NCI-H748 (cell line): ENCODE measurements at regions not wholly inside any gene's neighbourhood (a gene's known extent, or its start where the extent isn't known, plus 50 kb on each side); places are given as distances from the start of the nearest gene placed in this dataset.
"Not testable (repeated sequence)": the region's sequence is repeated elsewhere in the genome, so short reads cannot be mapped to it uniquely, and the experiment has no call there.

Experiments
- DNase-seq: peaks from one replicate; lab custom pipeline; 2025; ENCODE audit not compliant: unreplicated experiment; lab: John Stamatoyannopoulos, UW

DNA sequence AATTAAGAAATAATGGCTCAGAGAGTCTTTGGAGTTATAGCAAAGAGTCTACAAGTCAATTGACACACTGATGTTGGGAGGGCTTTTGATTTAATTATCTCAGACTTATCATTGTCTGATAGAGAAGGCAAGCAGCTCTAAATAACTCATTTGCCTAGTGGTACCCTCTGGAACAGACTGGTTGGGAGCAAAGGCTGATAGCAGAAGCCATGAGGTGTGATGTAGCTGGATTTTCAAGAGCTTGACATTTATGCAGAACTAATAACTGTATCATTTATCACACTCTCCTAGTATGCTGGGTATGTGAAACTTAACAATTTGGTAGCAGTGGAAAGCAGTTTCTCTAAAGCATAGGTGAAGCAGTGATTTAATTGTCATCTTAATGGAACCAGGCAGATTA, 380.6 kb downstream of the TENT5A start:
- DNase-seq: no peak

DNA sequence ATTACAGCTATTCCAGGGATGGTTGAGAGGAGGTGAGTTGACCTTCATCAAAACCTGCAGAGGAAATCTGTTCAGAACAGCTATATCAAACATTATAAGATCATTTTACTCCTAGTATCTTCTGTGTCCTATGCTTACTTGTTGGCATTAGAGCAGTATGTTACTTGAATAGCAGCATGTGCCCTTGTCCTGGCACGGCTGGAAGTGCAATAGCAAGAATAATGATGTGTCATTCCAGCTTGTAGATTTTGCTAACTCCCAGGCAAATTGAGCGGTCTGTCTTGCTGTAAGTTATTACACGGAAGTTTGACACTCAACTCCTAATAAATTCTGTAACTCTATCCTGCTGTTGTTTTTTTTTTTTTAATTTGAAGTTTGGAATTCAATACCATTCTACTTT, 385.5 kb downstream of the TENT5A start:
- no peak for DNase-seq

DNA sequence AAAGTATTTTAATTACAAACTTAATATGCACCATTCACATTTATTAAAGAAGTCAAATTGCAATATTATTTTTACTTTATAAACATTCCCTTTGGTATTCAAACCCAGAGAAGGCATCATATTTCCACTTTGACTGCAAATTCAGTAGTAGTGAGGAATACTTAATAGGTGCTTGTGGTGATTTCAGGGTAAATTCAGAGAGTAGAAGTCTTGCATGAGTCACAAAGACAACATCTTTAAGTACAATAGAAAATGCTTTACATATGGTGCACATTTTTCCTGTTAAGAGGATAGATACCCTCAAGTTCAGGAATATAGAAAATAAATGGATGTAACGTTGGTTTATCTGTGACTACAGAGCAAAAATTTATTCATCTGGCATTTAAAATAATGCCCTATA, 390.2 kb downstream of the TENT5A start:
- no peak for DNase-seq

DNA sequence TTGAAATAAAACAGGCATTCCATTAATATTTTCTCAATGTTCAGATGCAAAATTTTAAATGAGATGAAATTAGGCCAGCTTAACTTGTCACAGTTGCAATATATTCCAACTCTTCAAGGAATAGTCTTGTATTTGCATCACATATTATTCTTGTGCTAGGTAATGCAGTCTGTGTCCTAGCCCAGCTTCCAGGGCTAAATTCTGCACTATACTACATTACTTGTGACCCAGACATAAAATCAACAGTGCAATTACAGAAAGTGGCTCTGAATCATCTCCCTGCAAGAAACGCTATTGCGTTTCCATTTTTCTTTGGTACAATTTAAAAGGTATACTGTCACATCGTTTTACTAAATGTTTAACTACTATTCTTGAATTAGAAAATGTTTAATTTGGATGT, 399.2 kb downstream of the TENT5A start:
- no peak for DNase-seq

DNA sequence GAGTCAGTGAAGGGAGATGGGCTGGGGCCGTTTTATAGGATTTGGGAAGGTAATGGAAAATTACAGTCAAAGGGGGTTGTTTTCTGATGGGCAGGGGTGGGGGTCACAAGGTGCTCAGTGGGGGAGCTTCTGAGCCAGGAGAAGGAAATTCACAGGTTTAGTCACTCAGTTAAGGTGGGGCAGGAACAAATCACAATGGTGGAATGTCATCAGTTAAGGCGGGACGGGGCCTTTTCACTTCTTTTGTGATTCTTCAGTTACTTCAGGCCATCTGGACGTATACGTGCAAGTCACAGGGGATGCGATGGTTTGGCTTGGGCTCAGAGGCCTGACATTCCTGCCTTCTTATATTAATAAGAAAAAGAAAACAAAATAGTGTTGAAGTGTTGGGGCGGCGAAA, 408.5 kb downstream of the TENT5A start:
- DNase-seq: not testable (repeated sequence)

DNA sequence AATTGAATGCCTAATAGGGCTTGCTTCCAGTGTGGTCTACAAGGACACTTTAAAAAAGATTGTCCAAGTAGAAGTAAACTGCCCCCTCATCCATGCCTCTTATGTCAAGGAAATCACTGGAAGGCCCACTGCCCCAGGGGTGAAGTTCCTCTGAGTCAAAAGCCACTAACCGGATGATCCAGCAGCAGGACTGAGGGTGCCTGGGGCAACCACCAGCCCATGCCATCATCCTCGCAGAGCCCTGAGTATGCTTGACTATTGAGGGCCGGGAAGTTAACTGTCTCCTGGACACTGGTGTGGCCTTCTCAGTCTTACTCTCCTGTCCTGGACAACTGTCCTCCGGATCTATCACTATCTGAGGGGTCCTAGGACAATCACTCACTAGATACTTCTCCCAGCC, 411.5 kb downstream of the TENT5A start:
- no peak for DNase-seq

DNA sequence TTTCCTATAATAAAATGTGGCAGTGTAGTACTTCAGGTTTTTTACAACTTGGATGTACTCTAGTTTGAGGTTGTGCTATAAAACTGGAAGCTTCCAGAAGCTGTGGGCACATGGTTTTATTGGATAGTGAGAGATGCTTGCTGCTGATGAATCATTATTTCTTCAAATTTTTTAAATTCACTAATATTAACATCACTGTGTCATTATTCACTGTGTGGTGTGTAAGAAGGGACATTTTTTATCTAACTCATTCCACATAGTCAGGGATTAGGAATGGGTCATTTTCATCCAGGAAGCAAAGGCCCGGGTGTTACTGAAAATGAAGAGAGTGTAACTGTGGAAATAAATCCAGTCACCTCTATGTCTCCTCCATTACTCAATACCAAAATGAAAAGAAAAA, 421.0 kb downstream of the TENT5A start:
- no peak for DNase-seq

DNA sequence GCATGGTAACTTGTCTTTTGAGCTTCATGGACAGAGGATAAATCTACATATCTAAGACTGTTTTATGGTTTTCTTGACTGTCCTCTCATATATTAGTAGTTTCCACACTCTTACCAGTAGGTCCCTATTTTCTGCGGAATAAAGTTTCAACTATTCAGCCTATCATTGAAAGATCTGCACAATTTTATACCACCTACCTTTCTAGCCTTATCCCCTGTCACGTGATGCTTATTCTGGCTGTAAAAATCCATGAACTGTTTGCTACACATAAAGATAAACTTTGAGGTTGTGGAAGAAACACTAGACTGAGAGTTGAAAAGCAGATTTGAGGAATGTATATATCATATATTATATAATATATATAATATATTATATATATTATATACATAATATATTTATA, 423.8 kb downstream of the TENT5A start:
- no peak for DNase-seq

DNA sequence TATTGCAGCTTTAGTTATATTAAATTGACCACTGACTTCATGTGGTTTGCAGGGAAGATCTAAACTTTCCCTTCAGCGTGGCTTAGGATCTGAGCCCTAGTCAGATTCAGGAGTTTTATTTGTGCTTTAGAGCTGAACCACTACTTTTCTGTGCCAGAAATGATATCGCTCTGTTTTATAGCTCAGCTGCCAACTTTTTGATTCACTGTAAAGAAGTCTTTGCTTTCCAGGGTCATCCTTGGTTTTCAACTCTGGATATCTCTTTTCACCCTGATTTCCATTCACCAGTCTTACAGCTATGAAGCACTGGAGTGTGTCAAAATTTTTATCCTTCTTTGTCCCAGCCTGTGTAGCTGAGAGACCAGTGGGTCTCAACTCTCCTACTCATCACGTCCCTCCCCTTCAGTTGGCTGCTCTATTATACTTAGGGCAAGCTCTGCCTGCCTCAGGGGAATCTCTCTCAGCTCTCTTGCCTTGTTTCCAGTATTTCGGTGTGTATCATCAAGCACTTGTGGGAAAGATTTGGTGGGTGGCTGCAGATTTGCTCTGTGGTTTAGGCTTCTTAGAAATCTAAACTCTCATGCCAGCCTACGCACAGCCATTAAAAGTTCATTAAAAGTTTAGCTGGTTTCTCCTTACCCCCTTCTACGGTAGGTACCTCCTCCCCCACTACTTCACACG, 425.5 kb downstream of the TENT5A start:
- no peak for DNase-seq

DNA sequence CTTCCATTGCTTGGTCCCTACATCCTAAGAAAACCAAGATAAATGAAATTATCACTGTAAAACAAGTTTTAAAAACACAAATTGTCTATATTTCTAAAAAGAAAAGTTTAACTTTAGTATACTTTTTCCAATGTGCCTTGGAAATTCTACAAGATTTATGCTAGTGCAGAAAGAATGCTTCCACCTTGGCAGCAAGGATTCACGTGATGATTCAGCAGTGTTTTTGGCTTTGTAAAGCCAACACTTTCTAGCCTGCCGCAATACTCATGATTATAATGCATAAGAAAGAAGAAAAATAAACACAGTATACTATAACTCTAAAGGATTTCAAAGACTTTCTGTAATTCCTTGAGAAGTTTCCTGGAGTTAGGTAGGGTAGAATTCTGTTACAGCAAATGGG, 442.7 kb downstream of the TENT5A start:
- no peak for DNase-seq

DNA sequence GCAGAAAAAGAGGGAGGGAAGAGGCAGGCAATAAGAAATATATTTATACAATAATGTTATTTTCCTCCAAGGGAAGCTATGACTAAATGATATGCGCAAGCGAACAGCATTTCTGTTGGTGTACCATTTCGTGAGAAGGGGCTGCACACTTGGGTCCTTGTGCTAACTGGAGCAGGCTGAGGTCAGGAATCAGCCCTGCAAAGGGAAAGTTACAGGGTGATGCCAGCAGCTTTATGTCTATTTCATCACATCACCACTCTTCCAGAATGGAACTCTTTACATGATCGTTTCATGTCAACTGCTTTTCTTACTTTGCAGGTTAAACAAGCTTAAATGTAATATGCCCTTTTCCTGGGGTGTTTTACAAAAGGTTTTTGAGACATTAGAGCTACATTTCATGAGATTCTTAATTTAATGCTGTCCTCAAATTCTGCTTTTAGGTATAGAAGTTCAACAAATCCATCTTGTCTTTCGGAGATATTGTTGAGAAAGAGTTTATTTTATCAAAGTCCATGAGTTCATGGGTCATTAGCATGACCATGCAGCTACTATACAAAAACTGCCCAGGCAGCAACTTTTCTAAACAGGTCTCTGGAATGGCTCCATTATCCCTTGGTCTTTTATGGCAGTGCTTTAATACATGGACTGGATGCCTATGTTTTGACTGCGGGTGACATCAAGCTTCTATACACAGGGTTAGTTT, 443.8 kb downstream of the TENT5A start:
- no peak for DNase-seq

DNA sequence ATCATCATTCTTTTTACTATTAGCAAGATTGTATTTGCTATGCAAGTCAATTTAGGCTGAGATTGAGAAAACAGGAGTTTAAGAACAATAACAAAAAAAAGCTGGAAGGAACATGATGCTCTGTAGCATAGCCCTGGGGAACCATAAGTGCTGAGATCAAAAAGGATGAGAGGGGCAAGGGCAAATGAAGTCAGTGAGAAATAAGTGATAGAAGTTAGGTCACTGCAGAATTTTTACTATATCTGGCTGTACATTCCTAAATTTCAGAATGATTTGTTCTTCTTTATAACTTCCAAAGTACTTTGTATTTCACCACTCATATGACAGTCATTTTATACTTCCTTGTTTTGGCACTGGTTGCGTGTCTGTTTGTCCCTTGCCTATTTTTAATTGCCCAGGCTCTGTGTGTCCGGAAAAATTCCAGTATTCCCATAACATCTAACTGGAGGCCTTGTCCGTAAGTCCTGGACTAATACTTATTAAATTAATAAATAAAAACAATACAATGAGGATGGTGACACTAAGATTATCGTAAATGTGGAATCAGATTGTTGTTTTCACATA, 444.7 kb downstream of the TENT5A start:
- no peak for DNase-seq

DNA sequence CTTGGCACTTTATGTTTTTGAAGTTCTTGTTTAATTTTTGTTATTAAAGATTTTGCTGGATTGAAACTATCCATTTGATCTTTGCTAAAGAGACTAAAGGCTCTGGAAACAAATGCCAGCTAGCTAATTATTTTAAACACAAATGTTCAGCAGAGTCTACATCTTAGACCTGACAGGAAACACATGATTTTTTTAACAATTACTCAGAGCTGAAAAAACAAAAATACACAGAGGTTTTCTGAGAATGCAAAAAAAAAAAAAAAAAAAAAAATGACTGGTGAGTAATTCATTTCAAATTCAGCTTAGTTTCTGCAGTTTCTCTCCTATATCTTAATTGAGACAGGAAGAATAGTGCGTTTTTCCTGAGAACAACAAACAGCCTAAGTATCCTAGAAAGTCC, 448.0 kb downstream of the TENT5A start:
- no peak for DNase-seq

DNA sequence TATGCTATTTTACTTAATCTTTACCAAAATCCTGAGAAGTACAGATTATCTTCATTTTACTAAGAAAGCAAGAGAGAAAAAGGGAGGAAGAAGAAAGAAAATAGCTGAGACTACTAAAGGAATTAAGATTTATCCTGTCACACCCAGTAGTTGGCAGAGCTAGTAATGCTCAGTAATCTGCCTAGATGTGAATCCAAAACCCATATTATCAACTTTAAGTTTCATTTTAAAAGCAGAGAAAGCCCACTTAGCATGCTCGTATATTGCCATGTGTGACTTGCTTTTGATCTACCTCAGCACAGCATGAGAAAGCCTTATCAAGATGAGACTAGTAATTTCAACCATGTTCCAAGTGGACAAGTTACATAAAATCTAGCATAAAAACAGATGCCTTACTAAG, 451.5 kb downstream of the TENT5A start:
- DNase-seq: no peak

DNA sequence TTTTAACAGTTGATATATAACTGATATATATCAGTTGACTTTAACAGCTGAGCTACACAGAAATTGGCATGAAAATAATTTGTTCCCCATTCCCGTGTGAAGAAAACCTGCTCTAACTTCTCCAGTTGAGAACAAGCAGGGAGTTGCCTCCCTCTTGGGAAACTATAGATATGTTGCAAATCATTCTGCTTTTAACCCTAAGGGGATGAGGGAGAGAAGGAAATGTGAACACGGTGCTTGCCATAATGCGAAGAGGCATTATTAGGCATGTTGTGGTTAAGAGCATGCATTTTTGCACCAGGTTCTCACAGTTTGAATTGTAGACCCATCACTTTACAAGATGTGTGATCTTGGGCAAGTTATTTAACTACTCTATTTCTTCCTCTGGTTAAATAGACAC, 453.7 kb downstream of the TENT5A start:
- DNase-seq: no peak

DNA sequence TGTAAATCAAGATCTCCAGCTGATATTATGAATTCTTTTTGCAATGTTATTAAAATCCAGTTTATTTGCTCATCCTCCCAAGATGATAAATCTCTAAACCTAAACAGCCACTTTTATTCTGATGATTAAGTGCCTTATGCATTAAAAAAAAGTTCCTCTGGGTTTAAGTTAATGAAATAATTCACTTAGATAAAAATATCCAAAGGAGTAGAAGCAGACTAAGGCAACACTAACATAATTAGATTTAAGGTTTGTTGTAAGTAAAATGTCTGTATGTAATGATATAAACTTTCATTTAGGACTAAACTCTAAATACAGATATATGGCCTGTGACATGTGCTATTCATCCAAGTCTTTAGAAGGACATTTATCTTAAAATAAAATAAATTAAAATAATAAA, 457.2 kb downstream of the TENT5A start:
- DNase-seq: no peak

DNA sequence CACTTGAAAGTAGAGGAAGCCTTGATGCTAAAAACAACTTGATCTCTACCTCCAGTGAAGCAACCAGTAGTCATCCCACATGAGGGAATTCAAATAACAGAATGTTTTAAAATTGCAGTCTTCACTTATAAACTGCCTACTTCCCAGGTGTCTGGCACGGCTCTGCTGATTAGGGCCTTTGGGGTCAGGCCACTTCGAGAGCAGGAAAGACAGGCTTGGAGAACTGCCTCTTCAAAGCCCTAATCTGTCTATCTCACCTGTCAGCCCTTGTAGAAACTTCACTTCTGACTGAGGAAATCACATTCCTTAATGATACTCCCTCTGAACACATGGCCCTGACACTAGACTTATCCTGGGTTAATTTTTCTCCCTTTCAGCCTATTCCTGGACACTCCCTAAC, 458.6 kb downstream of the TENT5A start:
- DNase-seq: no peak

DNA sequence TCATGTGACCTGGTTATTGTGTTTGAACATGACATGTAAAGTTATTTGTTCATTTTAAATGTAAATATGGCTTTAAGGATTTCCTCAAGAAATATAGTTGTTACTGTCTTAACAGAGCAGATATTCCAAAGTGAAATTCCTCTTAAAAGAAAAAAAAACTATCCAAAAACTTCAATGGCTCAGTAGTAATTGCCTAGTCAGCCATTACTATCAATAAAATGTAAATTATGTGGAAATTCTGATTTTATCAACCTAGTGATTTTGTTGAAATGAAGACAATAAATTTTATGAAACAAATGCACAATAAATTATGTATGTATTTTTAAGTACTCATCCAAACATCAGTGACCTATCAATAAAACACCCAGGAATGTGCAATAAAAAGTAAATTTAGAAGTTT, 463.3 kb downstream of the TENT5A start:
- no peak for DNase-seq

DNA sequence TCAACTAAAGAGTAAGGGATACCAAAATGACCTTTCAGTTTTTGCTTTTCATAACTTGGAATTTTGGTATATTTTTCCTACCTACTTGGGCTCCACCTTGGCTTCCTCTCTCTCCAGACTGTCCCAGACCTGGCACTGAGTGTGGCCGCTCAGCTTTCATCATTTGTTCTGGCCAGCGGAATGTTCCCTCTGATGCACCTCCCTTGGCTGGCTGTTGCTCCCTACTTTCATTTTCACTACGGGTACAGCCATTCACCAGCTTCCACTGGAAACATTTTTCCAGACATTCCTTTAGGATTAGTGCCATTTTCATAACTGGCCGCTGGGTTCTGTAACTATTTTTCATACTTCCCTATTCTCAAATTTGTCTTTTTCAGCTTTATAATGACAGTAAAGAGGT, 487.4 kb downstream of the TENT5A start:
- DNase-seq: no peak

DNA sequence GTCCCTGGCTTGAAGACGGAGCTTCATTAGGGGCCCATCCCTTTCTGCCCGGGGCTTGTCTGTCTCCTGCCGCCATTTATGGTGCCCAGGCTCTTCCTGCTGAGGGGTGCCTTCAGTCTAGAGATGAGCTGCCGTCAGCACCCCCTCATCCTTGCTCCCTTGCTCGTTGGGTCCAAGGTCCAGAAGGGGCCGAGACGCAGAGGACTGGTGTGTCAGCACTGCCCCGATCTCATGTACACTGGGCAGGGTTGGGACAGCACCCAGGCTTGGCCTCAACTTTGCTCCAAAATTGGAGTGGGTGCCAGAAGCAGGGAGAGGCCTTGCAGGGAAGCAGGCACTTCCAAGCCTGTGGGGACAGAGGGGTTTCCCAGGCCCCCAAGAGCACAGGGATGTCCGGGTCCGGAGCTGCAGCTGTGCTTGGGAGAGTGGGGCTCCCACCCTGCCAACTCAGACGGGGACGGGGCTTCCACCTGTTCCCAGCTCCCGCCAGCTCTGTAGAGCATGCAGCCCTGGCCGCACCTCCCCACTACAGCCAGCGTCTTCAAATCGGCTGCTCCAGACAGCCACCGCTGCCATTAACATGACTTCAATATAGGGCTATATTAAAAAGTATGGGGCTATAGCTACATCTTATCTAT, 488.8 kb downstream of the TENT5A start:
- DNase-seq: no peak

DNA sequence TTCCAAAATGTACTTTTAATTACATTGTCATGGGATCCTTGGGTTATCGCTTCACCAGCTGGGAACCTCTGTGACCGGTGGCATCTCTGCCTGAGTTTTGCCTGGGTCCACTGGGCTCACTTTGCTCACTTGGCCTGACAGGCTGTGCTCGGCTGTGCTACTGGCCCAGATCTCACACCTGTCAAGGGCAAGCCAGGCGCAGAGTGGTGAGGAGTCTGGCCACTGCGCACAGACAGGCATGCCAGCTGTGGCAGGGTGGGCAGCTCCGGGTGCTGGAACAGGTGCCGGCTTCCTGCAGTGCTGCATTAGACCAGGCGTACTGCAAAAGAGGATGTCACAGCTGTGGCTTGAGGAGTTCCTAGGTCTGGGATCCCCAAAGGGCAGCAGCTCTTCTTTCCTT, 489.8 kb downstream of the TENT5A start:
- no peak for DNase-seq

DNA sequence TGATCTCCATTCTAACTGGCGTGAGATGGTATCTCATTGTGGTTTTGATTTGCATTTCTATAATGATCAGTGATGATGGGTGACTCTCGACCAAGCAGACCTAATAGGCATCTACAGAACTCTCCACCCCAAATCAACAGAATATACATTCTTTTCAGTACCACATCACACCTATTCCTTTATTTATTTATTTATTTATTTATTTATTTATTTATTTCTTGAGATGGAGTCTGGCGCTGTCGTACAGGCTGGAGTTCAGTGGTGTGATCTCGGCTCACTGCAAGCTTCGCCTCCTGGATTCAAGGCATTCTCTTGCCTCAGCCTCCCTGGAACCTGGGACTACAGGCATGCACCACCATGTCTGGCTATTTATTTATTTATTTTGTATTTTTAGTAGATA, 496.3 kb downstream of the TENT5A start:
- DNase-seq: not testable (repeated sequence)
